ENCODE measurements at regions not wholly inside any gene's neighbourhood (a gene's known extent, or its start where the extent isn't known, plus 50 kb on each side); places are given as distances from the start of the nearest gene placed in this dataset.

DNA sequence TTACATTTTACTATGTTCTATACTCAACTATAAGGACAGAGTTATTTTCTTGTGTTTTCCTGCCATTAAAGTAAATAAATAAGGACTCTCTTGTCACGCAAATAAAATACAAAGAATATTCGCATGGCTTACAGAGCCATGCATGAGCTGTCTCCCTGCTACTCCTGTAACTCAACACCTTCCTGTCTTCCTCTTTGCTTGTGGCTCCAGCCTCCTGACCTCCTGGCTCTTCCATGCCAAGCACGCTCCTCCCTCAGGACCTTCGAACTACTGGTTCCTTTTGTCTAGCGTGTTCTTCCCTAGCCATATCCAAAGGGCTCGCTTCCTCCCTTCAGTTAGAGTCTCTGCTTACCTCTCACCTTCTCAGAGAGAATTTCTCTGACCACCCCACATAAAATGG is 124.3 kb upstream of the TMC3 start:
- TF ChIP-seq FOXP2 (optimal IDR thresholded peaks at IDR 0.05; ENCODE audit: borderline replicate concordance, extremely low read depth, extremely low read length, insufficient read depth): no peak
- TF ChIP-seq, protein P1, sequence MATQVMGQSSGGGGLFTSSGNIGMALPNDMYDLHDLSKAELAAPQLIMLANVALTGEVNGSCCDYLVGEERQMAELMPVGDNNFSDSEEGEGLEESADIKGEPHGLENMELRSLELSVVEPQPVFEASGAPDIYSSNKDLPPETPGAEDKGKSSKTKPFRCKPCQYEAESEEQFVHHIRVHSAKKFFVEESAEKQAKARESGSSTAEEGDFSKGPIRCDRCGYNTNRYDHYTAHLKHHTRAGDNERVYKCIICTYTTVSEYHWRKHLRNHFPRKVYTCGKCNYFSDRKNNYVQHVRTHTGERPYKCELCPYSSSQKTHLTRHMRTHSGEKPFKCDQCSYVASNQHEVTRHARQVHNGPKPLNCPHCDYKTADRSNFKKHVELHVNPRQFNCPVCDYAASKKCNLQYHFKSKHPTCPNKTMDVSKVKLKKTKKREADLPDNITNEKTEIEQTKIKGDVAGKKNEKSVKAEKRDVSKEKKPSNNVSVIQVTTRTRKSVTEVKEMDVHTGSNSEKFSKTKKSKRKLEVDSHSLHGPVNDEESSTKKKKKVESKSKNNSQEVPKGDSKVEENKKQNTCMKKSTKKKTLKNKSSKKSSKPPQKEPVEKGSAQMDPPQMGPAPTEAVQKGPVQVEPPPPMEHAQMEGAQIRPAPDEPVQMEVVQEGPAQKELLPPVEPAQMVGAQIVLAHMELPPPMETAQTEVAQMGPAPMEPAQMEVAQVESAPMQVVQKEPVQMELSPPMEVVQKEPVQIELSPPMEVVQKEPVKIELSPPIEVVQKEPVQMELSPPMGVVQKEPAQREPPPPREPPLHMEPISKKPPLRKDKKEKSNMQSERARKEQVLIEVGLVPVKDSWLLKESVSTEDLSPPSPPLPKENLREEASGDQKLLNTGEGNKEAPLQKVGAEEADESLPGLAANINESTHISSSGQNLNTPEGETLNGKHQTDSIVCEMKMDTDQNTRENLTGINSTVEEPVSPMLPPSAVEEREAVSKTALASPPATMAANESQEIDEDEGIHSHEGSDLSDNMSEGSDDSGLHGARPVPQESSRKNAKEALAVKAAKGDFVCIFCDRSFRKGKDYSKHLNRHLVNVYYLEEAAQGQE (IDR thresholded peaks at IDR 0.05; ENCODE audit: insufficient read depth in 1 of 2, low read depth in 2 of 2, low read length in 2 of 2): no peak
- no peak for TF ChIP-seq POLR2AphosphoS5 (IDR thresholded peaks at IDR 0.05; ENCODE audit: low read depth, low read length)
- no peak for TF ChIP-seq SIN3A (IDR thresholded peaks at IDR 0.05; ENCODE audit: borderline replicate concordance, insufficient read depth, low read length)
- no peak for TF ChIP-seq TAF1 (IDR thresholded peaks at IDR 0.05; ENCODE audit: borderline replicate concordance, insufficient read depth, low read length)

DNA sequence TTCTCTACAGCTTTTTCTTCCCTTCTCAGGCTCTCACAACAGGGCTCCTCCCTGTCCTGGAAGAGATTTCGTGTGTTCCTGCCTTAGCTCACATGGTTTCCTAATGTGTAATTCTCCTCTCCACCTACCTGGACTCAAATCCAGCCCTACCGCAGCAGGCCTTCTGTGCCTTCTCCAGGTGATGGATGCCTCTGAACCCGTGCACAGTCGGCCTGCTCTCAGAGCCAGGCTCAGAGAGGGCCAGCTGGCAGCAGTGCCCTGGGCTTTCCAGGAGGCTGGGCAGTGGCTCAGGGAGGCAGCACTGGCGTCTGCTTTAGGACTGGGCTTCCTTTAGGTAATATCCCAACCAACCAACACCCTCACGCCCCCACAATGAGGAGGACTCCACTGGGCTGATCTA is 123.2 kb upstream of the TMC3 start:
- TF ChIP-seq POLR2AphosphoS5 (IDR thresholded peaks at IDR 0.05; ENCODE audit: low read depth, low read length) (no peak), TAF1 (IDR thresholded peaks at IDR 0.05; ENCODE audit: borderline replicate concordance, insufficient read depth, low read length) (no peak), SIN3A (IDR thresholded peaks at IDR 0.05; ENCODE audit: borderline replicate concordance, insufficient read depth, low read length) (no peak), FOXP2 (optimal IDR thresholded peaks at IDR 0.05; ENCODE audit: borderline replicate concordance, extremely low read depth, extremely low read length, insufficient read depth) (no peak)
- TF ChIP-seq, protein P1 (IDR thresholded peaks at IDR 0.05; ENCODE audit: insufficient read depth in 1 of 2, low read depth in 2 of 2, low read length in 2 of 2): no peak

DNA sequence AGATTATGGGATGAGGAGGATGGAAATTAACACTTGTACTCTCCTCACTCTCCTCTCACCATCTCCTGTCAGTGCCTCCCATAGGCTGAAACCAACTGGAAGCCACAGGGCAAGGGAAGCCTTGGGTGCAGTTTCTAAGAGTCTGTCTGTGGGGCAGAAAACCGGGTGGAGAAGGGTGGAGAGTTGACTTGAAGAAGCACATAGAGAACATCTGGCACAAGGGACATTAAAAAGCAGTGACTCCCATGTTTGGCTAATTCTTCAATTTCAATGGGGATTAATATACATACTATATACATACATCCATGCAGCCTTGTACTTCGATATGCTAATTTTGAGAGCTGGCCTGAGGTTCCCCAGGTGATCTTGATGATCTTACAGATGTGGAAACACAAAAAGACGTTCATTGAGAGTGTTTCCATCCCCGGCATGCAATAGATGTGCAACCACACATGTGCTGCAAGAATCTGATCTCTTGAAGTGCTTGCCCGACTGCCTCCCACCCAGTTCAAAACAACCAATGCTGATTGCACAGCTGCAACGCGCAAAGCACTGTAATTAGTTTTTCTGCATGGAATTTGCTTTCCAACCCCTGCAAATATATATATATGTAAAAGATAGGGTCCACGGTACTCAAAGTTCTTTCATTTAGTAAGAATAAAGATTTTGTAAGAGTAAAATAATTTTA is 121.9 kb upstream of the TMC3 start:
- no peak for TF ChIP-seq TAF1 (IDR thresholded peaks at IDR 0.05; ENCODE audit: borderline replicate concordance, insufficient read depth, low read length)
- TF ChIP-seq POLR2AphosphoS5 (IDR thresholded peaks at IDR 0.05; ENCODE audit: low read depth, low read length): no peak
- no peak for TF ChIP-seq SIN3A (IDR thresholded peaks at IDR 0.05; ENCODE audit: borderline replicate concordance, insufficient read depth, low read length)
- TF ChIP-seq, protein P1 (IDR thresholded peaks at IDR 0.05; ENCODE audit: insufficient read depth in 1 of 2, low read depth in 2 of 2, low read length in 2 of 2): no peak
- no peak for TF ChIP-seq FOXP2 (optimal IDR thresholded peaks at IDR 0.05; ENCODE audit: borderline replicate concordance, extremely low read depth, extremely low read length, insufficient read depth)

DNA sequence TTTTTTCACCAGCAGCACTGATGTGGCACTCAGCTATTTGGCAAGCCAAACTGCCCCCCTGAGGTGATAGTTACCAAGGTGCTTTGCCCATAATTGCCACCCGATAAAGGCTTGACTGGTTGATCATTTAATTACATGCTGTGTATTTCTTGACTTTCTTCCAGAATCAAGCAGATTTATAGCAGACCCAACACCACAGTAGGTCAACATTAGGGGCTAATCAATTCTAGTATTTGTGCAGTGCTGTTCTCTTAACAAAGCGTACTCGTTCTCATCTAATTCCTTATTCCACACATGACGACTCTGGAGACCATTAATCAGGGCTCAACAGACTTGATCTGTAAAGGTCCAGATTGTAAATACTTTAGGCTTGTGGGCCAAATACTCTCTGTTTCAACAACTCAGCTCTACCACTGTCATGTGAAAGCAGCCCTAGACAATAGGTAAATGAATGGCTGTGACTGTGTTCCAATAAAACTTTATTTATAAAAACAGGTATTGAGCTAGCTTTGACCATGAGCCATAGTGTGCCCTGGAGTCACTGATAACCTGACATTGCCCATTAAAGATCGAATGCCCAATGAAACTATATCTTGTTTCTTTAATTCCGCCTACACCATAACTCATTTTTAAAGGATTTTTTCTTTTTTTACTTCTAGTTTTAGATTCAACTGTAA is 119.1 kb upstream of the TMC3 start:
- TF ChIP-seq POLR2AphosphoS5 (IDR thresholded peaks at IDR 0.05; ENCODE audit: low read depth, low read length) (no peak), SIN3A (IDR thresholded peaks at IDR 0.05; ENCODE audit: borderline replicate concordance, insufficient read depth, low read length) (no peak), TAF1 (IDR thresholded peaks at IDR 0.05; ENCODE audit: borderline replicate concordance, insufficient read depth, low read length) (no peak), FOXP2 (optimal IDR thresholded peaks at IDR 0.05; ENCODE audit: borderline replicate concordance, extremely low read depth, extremely low read length, insufficient read depth) (no peak)
- TF ChIP-seq, protein P1 (IDR thresholded peaks at IDR 0.05; ENCODE audit: insufficient read depth in 1 of 2, low read depth in 2 of 2, low read length in 2 of 2): no peak

Measured in PFSK-1 (cell line).